Cardiac muscle cell (in vitro differentiated cells and primary cell): ENCODE measurements at regions not wholly inside any gene's neighbourhood (a gene's known extent, or its start where the extent isn't known, plus 50 kb on each side); places are given as distances from the start of the nearest gene placed in this dataset.

Source experiments
- DNase-seq, 2 donors: peaks; one replicate each; pipeline versions ENCODE4 v3.0.0 to v3.0.0-alpha.2; 2010 to 2017; ENCODE audit warnings: low read depth in 1 of 2, low spot score in 1 of 2
- H3K27ac ChIP-seq: fragments of 200-600 bp; sonication (generic); 2 replicates; pipeline ENCODE4 v1.5.1; 2016
- H3K27me3 ChIP-seq: fragments of 200-600 bp; sonication (generic); 2 replicates; pipeline ENCODE4 v1.6.0; 2016; ENCODE audit warnings: control low read depth
- H3K36me3 ChIP-seq: fragments of 200-600 bp; sonication (generic); 2 replicates; pipeline ENCODE4 v1.5.1; 2016; ENCODE audit warnings: control low read depth
- H3K4me1 ChIP-seq: fragments of 200-600 bp; sonication (generic); 2 replicates; pipeline ENCODE4 v1.8.1; 2017; ENCODE audit warnings: low read depth, mild to moderate bottlenecking, mixed run types
- H3K4me3 ChIP-seq: fragments of 200-600 bp; sonication (generic); 2 replicates; pipeline ENCODE4 v1.5.1; 2016; ENCODE audit warnings: mild to moderate bottlenecking
- H3K9me3 ChIP-seq: fragments of 200-600 bp; sonication (generic); 2 replicates; pipeline ENCODE4 v1.5.1; 2017; ENCODE audit warnings: low read depth, mild to moderate bottlenecking, control low read depth
- CTCF ChIP-seq: IDR thresholded peaks from 2 replicates; pipeline ENCODE4 v1.5.1; 2012; ENCODE audit warnings: low read depth, mild to moderate bottlenecking, low read length

GRCh38 chr17:12376276-12376675 lies 289.4 kb upstream of the MYOCD start:
- no peaks in the 10 kb centered on the region for H3K9me3 ChIP-seq
- H3K27ac ChIP-seq: no peak overlapping the region
- H3K27me3 ChIP-seq: no peaks in the 10 kb centered on the region
- TF ChIP-seq CTCF: no peak
- no peak for DNase-seq
- no peaks in the 10 kb centered on the region for H3K4me1 ChIP-seq
- no peaks in the 10 kb centered on the region for H3K36me3 ChIP-seq
- no peak overlapping the region for H3K4me3 ChIP-seq

GRCh38 chr17:12386225-12386624 lies 279.5 kb upstream of the MYOCD start:
- TF ChIP-seq CTCF: no peak
- no peak overlapping the region for H3K27ac ChIP-seq
- no peaks in the 10 kb centered on the region for H3K4me1 ChIP-seq

GRCh38 chr17:12388226-12388625 lies 277.5 kb upstream of the MYOCD start:
- H3K27ac ChIP-seq: no peak overlapping the region
- no peak for TF ChIP-seq CTCF
- peaks cover 4% of the 10 kb centered on the region for H3K4me1 ChIP-seq
- no peaks in the 10 kb centered on the region for H3K27me3 ChIP-seq
- no peaks in the 10 kb centered on the region for H3K36me3 ChIP-seq
- no peaks in the 10 kb centered on the region for H3K9me3 ChIP-seq
- DNase-seq: no peak
- no peak overlapping the region for H3K4me3 ChIP-seq

More at GRCh38 chr17:12386225-12386624, 279.5 kb upstream of the MYOCD start:
- Histone ChIP-seq H3K27me3 (no peaks in the 10 kb centered on the region), H3K9me3 (no peaks in the 10 kb centered on the region), H3K4me3 (no peak overlapping the region), H3K36me3 (no peaks in the 10 kb centered on the region)
- no peak for DNase-seq

- DNase-seq: no peak
- Histone ChIP-seq H3K4me3 (no peak overlapping the region), H3K27me3 (no peaks in the 10 kb centered on the region), H3K4me1 (peaks cover 4% of the 10 kb centered on the region), H3K27ac (no peak overlapping the region), H3K9me3 (no peaks in the 10 kb centered on the region), H3K36me3 (no peaks in the 10 kb centered on the region)
- no peak for TF ChIP-seq CTCF
Observed at GRCh38 chr17:12389421-12389820, 276.3 kb upstream of the MYOCD start.

GRCh38 chr17:12390631-12391030 lies 275.1 kb upstream of the MYOCD start:
- H3K27ac ChIP-seq: no peak overlapping the region
- H3K36me3 ChIP-seq: no peaks in the 10 kb centered on the region
- no peak for TF ChIP-seq CTCF
- peaks cover 4% of the 10 kb centered on the region for H3K4me1 ChIP-seq
- H3K27me3 ChIP-seq: no peaks in the 10 kb centered on the region
- no peak overlapping the region for H3K4me3 ChIP-seq
- no peak for DNase-seq
- no peaks in the 10 kb centered on the region for H3K9me3 ChIP-seq

- H3K36me3 ChIP-seq: no peaks in the 10 kb centered on the region
- H3K4me1 ChIP-seq: peaks cover 4% of the 10 kb centered on the region
- no peak for DNase-seq
- no peak overlapping the region for H3K27ac ChIP-seq
- no peaks in the 10 kb centered on the region for H3K27me3 ChIP-seq
- no peak overlapping the region for H3K4me3 ChIP-seq
- H3K9me3 ChIP-seq: no peaks in the 10 kb centered on the region
- TF ChIP-seq CTCF: no peak
Observed at GRCh38 chr17:12391468-12391867, 274.2 kb upstream of the MYOCD start.
